ENCODE measurements at regions not wholly inside any gene's neighbourhood (a gene's known extent, or its start where the extent isn't known, plus 50 kb on each side); places are given as distances from the start of the nearest gene placed in this dataset.
"Not testable (repeated sequence)": the region's sequence is repeated elsewhere in the genome, so short reads cannot be mapped to it uniquely, and the experiment has no call there.

GRCh38 chr3:3303636-3304035 lies 124.1 kb upstream of the CRBN start:
- Histone ChIP-seq H3K27me3 (ENCODE audit: control insufficient read depth, insufficient read depth, low read length) (no peaks in the 10 kb centered on the region), H3K4me3 (ENCODE audit: insufficient read depth, low read depth, low read length) (no peak overlapping the region), H3K36me3 (replicated peaks; ENCODE audit: control insufficient read depth, insufficient read depth, low read length) (no peaks in the 10 kb centered on the region)
- no peak for DNase-seq

DNA sequence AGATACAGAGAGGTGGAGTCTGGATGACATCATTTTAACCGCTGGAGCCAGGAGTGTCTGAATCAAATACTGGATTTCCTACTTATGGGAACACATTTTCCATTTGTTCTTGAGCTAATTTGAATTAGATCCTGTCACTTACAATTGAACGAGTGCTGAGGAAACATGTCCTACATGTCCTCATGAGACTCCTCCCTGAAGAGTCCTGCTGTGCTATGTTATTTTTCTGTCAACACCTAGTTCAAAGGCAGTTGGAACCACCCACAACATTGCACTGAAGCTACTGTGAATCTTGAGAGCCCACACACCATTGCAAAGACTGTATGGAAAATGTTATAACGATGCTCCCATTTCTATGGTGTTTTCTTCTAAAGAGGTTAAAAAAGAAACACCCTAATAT lies 123.5 kb upstream of the CRBN start:
- Histone ChIP-seq H3K4me3 (ENCODE audit: insufficient read depth, low read depth, low read length) (no peak overlapping the region), H3K36me3 (replicated peaks; ENCODE audit: control insufficient read depth, insufficient read depth, low read length) (no peaks in the 10 kb centered on the region), H3K27me3 (ENCODE audit: control insufficient read depth, insufficient read depth, low read length) (no peaks in the 10 kb centered on the region)
- no peak for DNase-seq

GRCh38 chr3:3301476-3301875 lies 122.0 kb upstream of the CRBN start:
- no peak for DNase-seq
- Histone ChIP-seq H3K4me3 (ENCODE audit: insufficient read depth, low read depth, low read length) (no peak overlapping the region), H3K27me3 (ENCODE audit: control insufficient read depth, insufficient read depth, low read length) (no peaks in the 10 kb centered on the region), H3K36me3 (replicated peaks; ENCODE audit: control insufficient read depth, insufficient read depth, low read length) (no peaks in the 10 kb centered on the region)

DNA sequence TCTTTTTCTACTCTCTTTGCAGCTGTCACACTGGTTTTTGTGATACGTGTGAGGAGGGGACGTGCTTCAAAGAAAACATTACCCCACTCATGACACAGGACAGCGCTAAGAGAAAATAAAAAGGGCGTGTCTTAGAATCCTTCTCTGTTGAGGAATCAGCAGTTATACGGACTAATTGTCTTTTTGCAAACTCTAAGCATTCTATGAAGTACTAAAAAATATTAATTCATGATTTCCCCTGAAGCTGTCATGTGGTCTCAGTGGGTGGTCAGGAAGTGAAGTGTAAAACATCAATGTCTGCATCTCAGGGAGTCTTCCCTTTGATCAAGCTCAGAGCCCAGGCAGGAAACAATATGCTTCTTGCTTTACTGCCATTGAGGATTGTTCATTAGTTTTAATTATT lies 117.5 kb upstream of the CRBN start:
- no peak for DNase-seq
- no peaks in the 10 kb centered on the region for H3K36me3 ChIP-seq (replicated peaks; ENCODE audit: control insufficient read depth, insufficient read depth, low read length)
- H3K27me3 ChIP-seq (ENCODE audit: control insufficient read depth, insufficient read depth, low read length), result no peaks in the 10 kb centered on the region
- no peak overlapping the region for H3K4me3 ChIP-seq (ENCODE audit: insufficient read depth, low read depth, low read length)

GRCh38 chr3:3295586-3295985 lies 116.1 kb upstream of the CRBN start:
- H3K4me3 ChIP-seq (ENCODE audit: insufficient read depth, low read depth, low read length), result no peak overlapping the region
- DNase-seq, result no peak
- H3K36me3 ChIP-seq (replicated peaks; ENCODE audit: control insufficient read depth, insufficient read depth, low read length), result no peaks in the 10 kb centered on the region
- no peaks in the 10 kb centered on the region for H3K27me3 ChIP-seq (ENCODE audit: control insufficient read depth, insufficient read depth, low read length)

GRCh38 chr3:3291756-3292283 lies 112.3 kb upstream of the CRBN start:
- not testable (repeated sequence) for H3K36me3 ChIP-seq (replicated peaks; ENCODE audit: control insufficient read depth, insufficient read depth, low read length); H3K4me3 ChIP-seq (ENCODE audit: insufficient read depth, low read depth, low read length); H3K27me3 ChIP-seq (ENCODE audit: control insufficient read depth, insufficient read depth, low read length); DNase-seq

DNA sequence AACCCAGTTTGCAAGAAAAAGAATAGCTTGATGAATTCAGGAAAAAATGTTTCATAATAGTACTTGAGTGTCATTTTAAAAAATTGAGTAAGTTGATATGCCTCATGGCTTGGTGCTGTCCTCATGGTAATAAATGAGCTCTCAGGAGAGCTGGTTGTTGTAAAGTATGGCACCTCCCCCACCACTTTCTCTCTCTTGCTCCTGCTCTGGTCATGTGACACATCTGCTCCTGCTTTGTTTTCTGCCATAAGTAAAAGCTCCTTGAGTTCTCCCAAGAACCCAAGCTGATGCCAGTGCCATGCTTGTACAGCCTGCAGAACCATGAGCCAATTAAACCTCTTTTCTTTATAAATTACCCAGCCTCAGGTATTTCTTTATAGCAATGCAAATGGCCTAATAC lies 108.8 kb upstream of the CRBN start:
- no peak for DNase-seq
- no peaks in the 10 kb centered on the region for H3K36me3 ChIP-seq (replicated peaks; ENCODE audit: control insufficient read depth, insufficient read depth, low read length)
- no peak overlapping the region for H3K4me3 ChIP-seq (ENCODE audit: insufficient read depth, low read depth, low read length)
- no peaks in the 10 kb centered on the region for H3K27me3 ChIP-seq (ENCODE audit: control insufficient read depth, insufficient read depth, low read length)

DNA sequence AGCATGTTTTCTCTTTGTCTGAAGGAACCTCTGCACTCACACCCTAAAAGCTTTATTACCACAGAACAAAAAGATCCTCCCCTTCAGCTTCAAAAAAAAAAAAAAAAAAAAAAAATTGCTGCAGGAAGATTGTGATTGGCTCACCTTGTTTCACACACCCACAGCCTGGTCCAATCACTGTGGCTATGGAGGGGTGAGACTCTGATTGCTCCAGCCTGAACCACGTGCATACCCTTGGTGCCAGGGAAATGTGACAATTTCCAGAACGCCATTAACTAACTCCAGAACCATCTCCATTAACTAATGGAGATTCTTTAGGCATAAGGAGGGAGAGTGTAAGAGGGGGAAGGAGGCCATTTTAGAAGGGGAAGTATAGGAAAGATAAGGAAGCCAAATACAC lies 106.5 kb upstream of the CRBN start:
- DNase-seq, result no peak
- Histone ChIP-seq H3K4me3 (ENCODE audit: insufficient read depth, low read depth, low read length) (no peak overlapping the region), H3K36me3 (replicated peaks; ENCODE audit: control insufficient read depth, insufficient read depth, low read length) (no peaks in the 10 kb centered on the region), H3K27me3 (ENCODE audit: control insufficient read depth, insufficient read depth, low read length) (no peaks in the 10 kb centered on the region)

DNA sequence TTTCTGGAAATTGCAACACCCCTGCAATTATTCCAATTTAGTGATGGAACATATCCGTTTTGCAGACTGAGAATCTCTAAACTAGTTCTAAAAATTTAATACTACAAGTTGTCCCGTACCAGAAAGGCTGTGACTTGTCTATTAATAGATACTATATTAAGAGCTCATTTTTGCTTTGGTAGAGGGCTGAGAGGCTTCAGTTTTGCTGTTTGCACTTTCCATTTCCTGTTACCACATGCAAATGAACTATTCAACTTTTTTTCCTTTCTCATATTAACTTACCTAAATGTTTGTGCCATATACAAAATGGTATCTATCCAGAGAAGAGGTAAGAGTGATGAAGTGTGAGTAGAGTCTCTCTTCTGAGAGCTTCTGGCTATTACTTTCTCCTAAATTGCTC lies 101.5 kb upstream of the CRBN start:
- Histone ChIP-seq H3K27me3 (ENCODE audit: control insufficient read depth, insufficient read depth, low read length) (no peaks in the 10 kb centered on the region), H3K4me3 (ENCODE audit: insufficient read depth, low read depth, low read length) (no peak overlapping the region), H3K36me3 (replicated peaks; ENCODE audit: control insufficient read depth, insufficient read depth, low read length) (no peaks in the 10 kb centered on the region)
- no peak for DNase-seq

DNA sequence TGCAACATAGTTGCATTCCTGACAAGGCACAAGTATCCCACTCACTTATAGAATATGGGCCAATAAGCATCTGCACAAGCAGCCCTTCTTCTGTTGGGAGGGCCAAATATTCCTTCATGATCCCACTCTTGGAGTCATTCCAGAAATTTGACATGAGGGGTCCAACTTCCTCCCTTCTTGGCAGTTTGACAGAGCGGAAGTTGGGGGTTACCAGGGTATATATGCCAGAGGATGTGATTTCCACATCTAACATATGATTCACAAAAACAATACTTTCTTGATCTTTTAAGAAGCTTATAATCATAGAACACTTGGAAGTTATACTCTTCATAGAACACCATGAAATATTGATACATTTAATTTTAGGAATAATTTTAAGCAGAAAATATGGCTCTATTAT lies 100.9 kb upstream of the CRBN start:
- no peaks in the 10 kb centered on the region for H3K27me3 ChIP-seq (ENCODE audit: control insufficient read depth, insufficient read depth, low read length)
- no peaks in the 10 kb centered on the region for H3K36me3 ChIP-seq (replicated peaks; ENCODE audit: control insufficient read depth, insufficient read depth, low read length)
- no peak for DNase-seq
- H3K4me3 ChIP-seq (ENCODE audit: insufficient read depth, low read depth, low read length), result no peak overlapping the region

GRCh38 chr3:3278073-3278472 lies 98.6 kb upstream of the CRBN start:
- no peak overlapping the region for H3K4me3 ChIP-seq (ENCODE audit: insufficient read depth, low read depth, low read length)
- no peak for DNase-seq
- no peaks in the 10 kb centered on the region for H3K27me3 ChIP-seq (ENCODE audit: control insufficient read depth, insufficient read depth, low read length)
- no peaks in the 10 kb centered on the region for H3K36me3 ChIP-seq (replicated peaks; ENCODE audit: control insufficient read depth, insufficient read depth, low read length)

DNA sequence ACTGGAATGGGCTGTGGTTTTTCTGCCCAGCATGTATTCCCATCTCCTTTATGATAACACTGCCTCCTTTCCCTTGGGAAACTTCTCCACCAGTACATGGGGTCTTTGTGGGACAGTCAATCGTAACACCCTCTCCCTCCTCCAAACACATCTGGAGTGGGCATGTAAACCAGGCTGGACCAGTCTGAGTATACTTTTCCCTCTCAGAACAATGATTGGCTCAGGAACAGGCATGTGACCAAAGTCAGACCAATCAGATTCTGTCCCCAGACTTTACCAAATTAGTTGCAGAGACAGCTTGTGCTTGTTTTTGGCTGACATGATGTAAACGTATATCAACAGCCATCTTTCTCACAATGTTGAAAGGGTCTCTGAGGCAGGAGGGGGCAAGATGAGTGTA lies 97.1 kb upstream of the CRBN start:
- no peaks in the 10 kb centered on the region for H3K36me3 ChIP-seq (replicated peaks; ENCODE audit: control insufficient read depth, insufficient read depth, low read length)
- DNase-seq, result no peak
- H3K4me3 ChIP-seq (ENCODE audit: insufficient read depth, low read depth, low read length), result no peak overlapping the region
- H3K27me3 ChIP-seq (ENCODE audit: control insufficient read depth, insufficient read depth, low read length), result no peaks in the 10 kb centered on the region

- Histone ChIP-seq H3K4me3 (ENCODE audit: insufficient read depth, low read depth, low read length) (no peak overlapping the region), H3K36me3 (replicated peaks; ENCODE audit: control insufficient read depth, insufficient read depth, low read length) (no peaks in the 10 kb centered on the region), H3K27me3 (ENCODE audit: control insufficient read depth, insufficient read depth, low read length) (no peaks in the 10 kb centered on the region)
- no peak for DNase-seq
Measured at GRCh38 chr3:3264796-3265195, 85.3 kb upstream of the CRBN start.

GRCh38 chr3:3260870-3261269 lies 81.4 kb upstream of the CRBN start:
- Histone ChIP-seq H3K36me3 (replicated peaks; ENCODE audit: control insufficient read depth, insufficient read depth, low read length) (no peaks in the 10 kb centered on the region), H3K4me3 (ENCODE audit: insufficient read depth, low read depth, low read length) (no peak overlapping the region)

DNA sequence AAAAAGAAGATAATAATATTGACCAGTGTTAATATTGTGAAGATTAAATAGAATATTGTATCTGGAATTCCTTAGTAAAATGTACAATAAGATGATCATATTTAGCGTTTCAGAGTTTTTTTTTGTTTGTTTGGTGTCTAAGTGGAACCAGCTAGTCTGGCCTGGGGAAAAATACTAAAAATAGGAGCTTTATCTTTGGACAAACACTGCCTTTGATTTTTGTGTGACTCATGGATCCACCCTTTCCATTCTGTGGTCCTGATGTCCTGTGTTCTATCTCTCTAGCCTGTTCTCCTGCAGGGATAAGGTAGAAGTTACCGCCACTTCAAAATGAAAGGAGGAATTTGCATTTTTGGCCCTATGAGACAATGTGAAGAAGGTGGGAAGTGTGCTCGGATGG lies 79.7 kb upstream of the CRBN start:
- Histone ChIP-seq H3K36me3 (replicated peaks; ENCODE audit: control insufficient read depth, insufficient read depth, low read length) (no peaks in the 10 kb centered on the region), H3K27me3 (ENCODE audit: control insufficient read depth, insufficient read depth, low read length) (no peaks in the 10 kb centered on the region), H3K4me3 (ENCODE audit: insufficient read depth, low read depth, low read length) (no peak overlapping the region)
- no peak for DNase-seq

More at GRCh38 chr3:3260870-3261269, 81.4 kb upstream of the CRBN start:
- DNase-seq, result no peak
- H3K27me3 ChIP-seq (ENCODE audit: control insufficient read depth, insufficient read depth, low read length), result no peaks in the 10 kb centered on the region

DNA sequence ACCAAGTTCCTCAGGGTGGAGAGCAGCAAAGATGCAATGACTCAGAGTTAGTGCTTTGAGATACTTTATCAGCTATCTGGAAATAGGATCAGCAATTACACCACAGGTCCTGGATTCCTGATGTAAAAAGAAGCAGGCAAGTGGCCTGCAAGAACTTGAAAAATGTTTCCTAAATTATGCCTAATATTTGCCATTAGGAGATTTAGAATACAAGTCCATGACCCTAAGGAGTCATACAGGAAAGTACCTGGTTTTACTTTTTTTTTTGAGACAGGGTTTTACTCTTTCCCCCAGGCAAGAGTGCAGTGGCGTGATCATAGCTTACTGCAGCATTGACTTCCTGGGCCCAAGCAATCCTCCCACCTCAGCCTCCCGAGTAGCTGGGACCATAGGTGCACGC lies 78.8 kb upstream of the CRBN start:
- H3K36me3 ChIP-seq (replicated peaks; ENCODE audit: control insufficient read depth, insufficient read depth, low read length), result no peaks in the 10 kb centered on the region
- no peaks in the 10 kb centered on the region for H3K27me3 ChIP-seq (ENCODE audit: control insufficient read depth, insufficient read depth, low read length)
- DNase-seq, result no peak
- H3K4me3 ChIP-seq (ENCODE audit: insufficient read depth, low read depth, low read length), result no peak overlapping the region
